HepG2 (cell line): ENCODE measurements at regions not wholly inside any gene's neighbourhood (a gene's known extent, or its start where the extent isn't known, plus 50 kb on each side); places are given as distances from the start of the nearest gene placed in this dataset.

Source experiments
- ATAC-seq: fragments of 200-7000 bp; cut with Tn5 transposase; 3 replicates; pipeline ENCODE4 v1.9.1; 2020; ENCODE audit warnings: mild to moderate bottlenecking, moderate library complexity
- BruUV-seq: library from RNA; stranded (reverse); fragments of 400-500 nt; replicated peaks from 2 replicates; lab custom pipeline; 2021; lab: Mats Ljungman, UMichigan
- CTCF ChIA-PET: fragments of 300-600 bp; formaldehyde crosslinking; extraction: SDS; loops from one replicate; lab custom pipeline; 2021; ENCODE audit warnings: low total read pairs, inconsistent platforms, low intra/inter-chr PET ratio; lab: Yijun Ruan, JAX
- POLR2A ChIA-PET: fragments of 350-600 bp; sonication (Branson Sonifier 250); formaldehyde crosslinking; loops from one replicate; lab custom pipeline; 2020; ENCODE audit warnings: antibody characterized with exemption, inconsistent platforms; lab: Yijun Ruan, JAX
- DNase-seq: peaks from one replicate; pipeline ENCODE4 v3.0.0-alpha.2; 2015; ENCODE audit warnings: low spot score
- FAIRE-seq: peaks from 3 replicates; lab custom pipeline; 2011; peaks lifted over from hg19 to GRCh38; lab: Jason Lieb, UNC
- H2AFZ ChIP-seq: one replicate; pipeline ENCODE4 v1.6.1; 2011; ENCODE audit warnings: low read length, inconsistent platforms
- H3K27ac ChIP-seq: fragments of 300-600 bp; 3 replicates; pipeline ENCODE4 v1.8.0; 2011; ENCODE audit warnings: mixed run types, mild to moderate bottlenecking, mixed read lengths, low read length, inconsistent platforms; ENCODE audit not compliant: insufficient read depth; ENCODE audit errors: extremely low read length
- H3K27me3 ChIP-seq, 2 experiments: fragments of 200-600 bp in 1 of 2; 2 replicates in 1 of 2; 3 replicates in 1 of 2; pipeline versions ENCODE4 v1.6.0 to v1.8.0; 2011; ENCODE audit warnings: low read length in 2 of 2, mild to moderate bottlenecking in 2 of 2, moderate library complexity in 2 of 2, inconsistent platforms in 1 of 2; ENCODE audit not compliant: insufficient read depth in 2 of 2, control insufficient read depth in 1 of 2
- H3K36me3 ChIP-seq, 2 experiments: fragments of 200-600 bp in 1 of 2; replicated peaks in 1 of 2; 2 replicates in 1 of 2; 3 replicates in 1 of 2; pipeline versions ENCODE4 v1.5.1 to v1.8.0; 2011; ENCODE audit warnings: low read length in 2 of 2, inconsistent platforms in 1 of 2; ENCODE audit not compliant: insufficient read depth in 2 of 2, control insufficient read depth in 1 of 2
- H3K4me1 ChIP-seq: 2 replicates; pipeline ENCODE4 v1.5.1; 2012; ENCODE audit warnings: low read length, inconsistent platforms; ENCODE audit not compliant: insufficient read depth
- H3K4me2 ChIP-seq: 2 replicates; pipeline ENCODE4 v1.6.0; 2011; ENCODE audit warnings: low read depth, low read length, inconsistent platforms
- H3K4me3 ChIP-seq, 3 experiments: fragments of 200-600 bp in 1 of 3; sonication (generic), shearing (Covaris generic) in 1 of 3; replicated peaks in 1 of 3; 2 replicates each; pipeline ENCODE4 v1.5.1; 2011 to 2016; ENCODE audit warnings: low read length in 3 of 3, inconsistent platforms in 2 of 3, low read depth in 2 of 3, mild to moderate bottlenecking in 2 of 3, control low read depth in 1 of 3, mixed read lengths in 1 of 3; ENCODE audit not compliant: insufficient read depth in 1 of 3
- H3K79me2 ChIP-seq: one replicate; pipeline ENCODE4 v1.6.1; 2011; ENCODE audit warnings: low read length, inconsistent platforms; ENCODE audit not compliant: insufficient read depth
- H3K9ac ChIP-seq: 2 replicates; pipeline ENCODE4 v1.6.0; 2011; ENCODE audit warnings: mild to moderate bottlenecking, low read depth, low read length, inconsistent platforms; ENCODE audit not compliant: insufficient read depth
- H3K9me3 ChIP-seq: 2 replicates; pipeline ENCODE4 v1.5.1; 2012; ENCODE audit warnings: mild to moderate bottlenecking, low read length
- H4K20me1 ChIP-seq: 2 replicates; pipeline ENCODE4 v1.6.0; 2011; ENCODE audit warnings: inconsistent platforms, mild to moderate bottlenecking, low read length, moderate library complexity; ENCODE audit not compliant: insufficient read depth
- GATAD1 ChIP-seq: IDR thresholded peaks from 2 replicates; pipeline ENCODE4 v1.6.1; 2016; ENCODE audit warnings: missing genetic modification reagents, missing compliant biosample characterization
- KAT8 ChIP-seq: IDR thresholded peaks from 2 replicates; pipeline ENCODE4 v1.6.1; 2016; ENCODE audit warnings: missing genetic modification reagents, missing compliant biosample characterization
- KLF11 ChIP-seq: IDR thresholded peaks from 2 replicates; pipeline ENCODE4 v1.6.1; 2016; ENCODE audit warnings: missing compliant biosample characterization
- KMT2B ChIP-seq: IDR thresholded peaks from 2 replicates; pipeline ENCODE4 v1.6.1; 2016; ENCODE audit warnings: missing genetic modification reagents, missing compliant biosample characterization
- NFKB2 ChIP-seq: sonication (generic); formaldehyde crosslinking; IDR thresholded peaks from 2 replicates; pipeline ENCODE4 v1.4.0; 2020; ENCODE audit warnings: missing genetic modification reagents, borderline replicate concordance
- PHB2 ChIP-seq: fragments of 450-650 bp; IDR thresholded peaks from 2 replicates; pipeline ENCODE4 v1.6.1; 2018; ENCODE audit not compliant: partially characterized antibody
- RARA ChIP-seq: IDR thresholded peaks from 2 replicates; pipeline ENCODE4 v1.6.1; 2016; ENCODE audit warnings: missing genetic modification reagents, missing compliant biosample characterization
- RBAK ChIP-seq: sonication (generic); formaldehyde crosslinking; IDR thresholded peaks from 2 replicates; pipeline ENCODE4 v1.5.1; 2020; ENCODE audit warnings: mild to moderate bottlenecking, missing genetic modification reagents
- RFXAP ChIP-seq: sonication (generic); formaldehyde crosslinking; IDR thresholded peaks from 2 replicates; pipeline ENCODE4 v1.4.0; 2020; ENCODE audit warnings: missing genetic modification reagents, borderline replicate concordance
- RXRB ChIP-seq: IDR thresholded peaks from 2 replicates; pipeline ENCODE4 v1.6.1; 2016; ENCODE audit warnings: borderline replicate concordance, missing genetic modification reagents, missing compliant biosample characterization
- SOX13 ChIP-seq, 3 experiments: fragments of 450-650 bp in 1 of 3; sonication (generic) in 1 of 3; formaldehyde crosslinking in 1 of 3; IDR thresholded peaks in 2 of 3; conservative IDR thresholded peaks in 1 of 3; 2 replicates each; pipeline versions ENCODE4 v1.5.0 to v1.6.1; 2016 to 2020; ENCODE audit warnings: antibody characterized with exemption in 1 of 3, mild to moderate bottlenecking in 1 of 3, missing compliant biosample characterization in 1 of 3, missing genetic modification reagents in 1 of 3, moderate library complexity in 1 of 3
- SUZ12 ChIP-seq: fragments of 150-350 bp; IDR thresholded peaks from 2 replicates; pipeline ENCODE4 v1.6.1; 2014; ENCODE audit warnings: low read depth, low read length
- THAP8 ChIP-seq: sonication (generic); formaldehyde crosslinking; IDR thresholded peaks from 2 replicates; pipeline ENCODE4 v1.5.1; 2020; ENCODE audit warnings: missing genetic modification reagents, mild to moderate bottlenecking, borderline replicate concordance
- TSC22D2 ChIP-seq: sonication (generic); formaldehyde crosslinking; IDR thresholded peaks from 2 replicates; pipeline ENCODE4 v1.5.1; 2020; ENCODE audit warnings: missing genetic modification reagents, mild to moderate bottlenecking, borderline replicate concordance
- ZNF232 ChIP-seq: sonication (generic); formaldehyde crosslinking; IDR thresholded peaks from 2 replicates; pipeline ENCODE4 v1.4.0; 2020; ENCODE audit warnings: missing genetic modification reagents, borderline replicate concordance
- ZNF644 ChIP-seq: IDR thresholded peaks from 2 replicates; pipeline ENCODE4 v1.6.1; 2016; ENCODE audit warnings: low read depth
- ZNF737 ChIP-seq: sonication (generic); formaldehyde crosslinking; IDR thresholded peaks from 2 replicates; pipeline ENCODE4 v1.5.0; 2020; ENCODE audit warnings: missing genetic modification reagents, mild to moderate bottlenecking, borderline replicate concordance
- ZNF75D ChIP-seq: sonication (generic); formaldehyde crosslinking; IDR thresholded peaks from 2 replicates; pipeline ENCODE4 v1.8.1; 2023; ENCODE audit warnings: missing genetic modification reagents, mild to moderate bottlenecking, borderline replicate concordance
- ZNF780A ChIP-seq: sonication (generic); formaldehyde crosslinking; IDR thresholded peaks from 2 replicates; pipeline ENCODE4 v1.8.0; 2022; ENCODE audit warnings: mild to moderate bottlenecking, missing genetic modification reagents, moderate library complexity
- WGBS: methylation state at CpG from one replicate; pipeline ENCODE4 v1.1.6; 2017; ENCODE audit warnings: low lambda C conversion rate; 5-methylcytosine and 5-hydroxymethylcytosine counted together
- in situ Hi-C: cut with HindIII; loops from 2 replicates; pipeline ENCODE4 v1.10.0; 2017; ENCODE audit warnings: low pct_unique_long_range_greater_than_20kb; ENCODE audit not compliant: extremely low pct_ligation_motif_present
- intact Hi-C: fragments of 100-400 bp; cut with micrococcal nuclease; formaldehyde crosslinking; loops from one replicate; pipeline ENCODE4 v1.10.0; 2022; ENCODE audit not compliant: unreplicated experiment

DNA sequence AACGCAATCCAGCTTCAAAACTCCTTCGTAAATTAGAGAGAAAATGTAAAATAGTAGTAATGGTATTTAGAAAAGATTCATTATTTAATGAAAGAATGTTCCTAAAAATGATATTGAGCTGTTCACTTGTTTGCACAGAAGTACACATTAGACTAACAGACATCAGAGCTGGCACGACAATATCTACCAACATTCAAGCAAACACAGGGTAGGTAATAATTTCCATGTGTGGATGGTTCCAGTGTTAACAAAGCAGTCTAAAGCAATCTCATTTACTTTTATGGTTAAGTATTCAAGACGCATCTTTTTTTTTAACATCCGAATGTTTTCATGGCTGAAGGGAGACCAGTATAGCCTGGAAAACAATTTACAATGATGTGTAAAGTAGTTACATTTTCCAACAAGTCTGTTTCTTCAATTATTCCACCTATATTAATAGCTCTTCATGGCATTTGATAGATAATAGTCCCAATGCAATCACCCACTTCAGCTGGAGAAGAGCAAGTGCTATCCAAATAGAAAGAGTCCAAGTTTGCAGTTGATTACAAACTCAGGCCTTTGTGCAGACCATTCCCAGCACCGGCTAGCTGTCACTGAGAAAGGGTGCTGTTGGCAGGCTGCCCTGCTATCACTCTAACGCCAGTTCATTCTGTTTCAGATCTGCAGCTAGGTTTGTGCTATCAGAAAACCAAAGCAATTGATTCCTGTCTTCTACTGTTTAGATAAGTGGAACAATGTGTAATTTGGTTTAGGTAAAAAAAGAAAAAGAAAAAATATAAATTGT lies 458.8 kb downstream of the DTWD2 start:
- no peaks in the 10 kb centered on the region for H3K27me3 ChIP-seq
- 5% methylated on average over 7 of the region's 7 CpGs for WGBS
- BruUV-seq = no TSS peak
- no peaks in the 10 kb centered on the region for H3K36me3 ChIP-seq
- no peak overlapping the region for H3K4me2 ChIP-seq
- TF ChIP-seq KMT2B (CRISPR knock-in tag) (no peak), KLF11 (CRISPR knock-in tag) (no peak), ZNF644 (CRISPR knock-in tag) (no peak), KAT8 (no peak), SUZ12 (no peak), ZNF737 (CRISPR knock-in tag) (no peak), TSC22D2 (CRISPR knock-in tag) (no peak), ZNF75D (CRISPR knock-in tag) (no peak), GATAD1 (no peak), PHB2 (no peak), NFKB2 (CRISPR knock-in tag) (no peak), RBAK (CRISPR knock-in tag) (no peak), ZNF232 (CRISPR knock-in tag) (no peak), SOX13 (IDR thresholded peaks at IDR 0.05) (no peak), SOX13 (CRISPR knock-in tag; conservative IDR thresholded peaks at IDR 0.05 in 1 of 2, IDR thresholded peaks at IDR 0.05 in 1 of 2) (no peak), RFXAP (CRISPR knock-in tag) (no peak), RARA (CRISPR knock-in tag) (no peak), ZNF780A (no peak), RXRB (no peak), THAP8 (no peak)
- no peaks in the 10 kb centered on the region for H3K9me3 ChIP-seq
- no peaks in the 10 kb centered on the region for H4K20me1 ChIP-seq
- in situ Hi-C loops (no loop called here), intact Hi-C loops (no loop called here)
- no peaks in the 10 kb centered on the region for H3K79me2 ChIP-seq
- no peak for FAIRE-seq
- CTCF ChIA-PET = no interaction called here
- no peak overlapping the region for H3K4me3 ChIP-seq
- ATAC-seq = no peak
- H2AFZ ChIP-seq = no peak overlapping the region
- POLR2A ChIA-PET = no interaction called here
- DNase-seq = no peak
- H3K27ac ChIP-seq = no peak overlapping the region
- H3K9ac ChIP-seq = no peak overlapping the region
- H3K4me1 ChIP-seq = no peaks in the 10 kb centered on the region
